ENCODE measurements at regions not wholly inside any gene's neighbourhood (a gene's known extent, or its start where the extent isn't known, plus 50 kb on each side); places are given as distances from the start of the nearest gene placed in this dataset.

- no peak overlapping the region for H3K4me3 ChIP-seq (ENCODE audit: low read depth, low read length)
- TF ChIP-seq CTCF (conservative IDR thresholded peaks at IDR 0.05; ENCODE audit: low read depth, low read length): no peak
- no peak for DNase-seq (ENCODE audit: low read depth)
These were observed 535.6 kb upstream of the ATP2B1 start for GRCh38 chr12:90244232-90244631.

- TF ChIP-seq CTCF (conservative IDR thresholded peaks at IDR 0.05; ENCODE audit: low read depth, low read length): no peak
- no peak for DNase-seq (ENCODE audit: low read depth)
These were observed 534.6 kb upstream of the ATP2B1 start for GRCh38 chr12:90243211-90243610.

GRCh38 chr12:90239732-90240260, 531.2 kb upstream of the ATP2B1 start:
- DNase-seq (ENCODE audit: low read depth): no peak
- TF ChIP-seq CTCF (conservative IDR thresholded peaks at IDR 0.05; ENCODE audit: low read depth, low read length): no peak
- no peak overlapping the region for H3K4me3 ChIP-seq (ENCODE audit: low read depth, low read length)

More at GRCh38 chr12:90243211-90243610, 534.6 kb upstream of the ATP2B1 start:
- H3K4me3 ChIP-seq (ENCODE audit: low read depth, low read length): no peak overlapping the region

GRCh38 chr12:90238663-90239271, 530.1 kb upstream of the ATP2B1 start:
- H3K4me3 ChIP-seq (ENCODE audit: low read depth, low read length): no peak overlapping the region
- TF ChIP-seq CTCF (conservative IDR thresholded peaks at IDR 0.05; ENCODE audit: low read depth, low read length): no peak
- no peak for DNase-seq (ENCODE audit: low read depth)

GRCh38 chr12:90237841-90238240, 529.2 kb upstream of the ATP2B1 start:
- DNase-seq (ENCODE audit: low read depth): no peak
- TF ChIP-seq CTCF (conservative IDR thresholded peaks at IDR 0.05; ENCODE audit: low read depth, low read length): no peak
- H3K4me3 ChIP-seq (ENCODE audit: low read depth, low read length): no peak overlapping the region

GRCh38 chr12:90235642-90236041, 527.0 kb upstream of the ATP2B1 start:
- TF ChIP-seq CTCF (conservative IDR thresholded peaks at IDR 0.05; ENCODE audit: low read depth, low read length): no peak
- no peak for DNase-seq (ENCODE audit: low read depth)
- H3K4me3 ChIP-seq (ENCODE audit: low read depth, low read length): no peak overlapping the region

- no peak for TF ChIP-seq CTCF (conservative IDR thresholded peaks at IDR 0.05; ENCODE audit: low read depth, low read length)
These were observed 525.8 kb upstream of the ATP2B1 start for GRCh38 chr12:90234472-90234871.

More at GRCh38 chr12:90234472-90234871, 525.8 kb upstream of the ATP2B1 start:
- no peak for DNase-seq (ENCODE audit: low read depth)
- H3K4me3 ChIP-seq (ENCODE audit: low read depth, low read length): no peak overlapping the region

Measured in epithelial cell of proximal tubule (primary cell).